ENCODE measurements at regions not wholly inside any gene's neighbourhood (a gene's known extent, or its start where the extent isn't known, plus 50 kb on each side); places are given as distances from the start of the nearest gene placed in this dataset.
A peak's percentile ranks its signal among the peaks of the same experiment; 100 is the strongest.

DNA sequence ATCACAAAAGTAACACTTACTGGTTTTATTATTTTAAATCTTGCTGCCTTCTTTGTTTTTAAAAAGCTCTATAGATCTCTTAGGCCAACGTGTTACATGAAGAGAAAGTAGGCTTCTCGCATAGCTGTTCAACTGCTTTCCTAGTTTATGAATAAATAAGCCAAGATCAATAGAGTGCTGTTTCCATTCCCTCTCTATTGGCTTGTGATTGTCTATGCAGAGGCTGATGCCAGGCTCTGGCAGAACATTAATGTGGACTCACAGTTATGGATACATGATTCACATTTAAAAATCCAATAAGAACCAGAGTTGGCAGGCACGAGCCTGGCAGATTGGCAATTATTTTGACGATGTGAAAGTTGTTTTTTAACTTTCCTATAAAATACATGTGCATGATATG, 137.5 kb downstream of the GNAT3 start:
- FAIRE-seq: no peak
- Mint-ChIP-seq H3K4me1 (ENCODE audit: low read depth, unreplicated experiment) (peaks cover 18% of the 10 kb centered on the region), H3K27me3 (ENCODE audit: low read depth, unreplicated experiment) (no peaks in the 10 kb centered on the region), H3K4me3 (ENCODE audit: unreplicated experiment) (no peak overlapping the region), H3K36me3 (ENCODE audit: low read depth, unreplicated experiment) (no peaks in the 10 kb centered on the region), H3K27ac (ENCODE audit: unreplicated experiment) (no peak overlapping the region), H3K9me3 (ENCODE audit: unreplicated experiment) (no peaks in the 10 kb centered on the region)
- H4K20me1 ChIP-seq (ENCODE audit: insufficient read depth, low read length): no peaks in the 10 kb centered on the region
- no peaks in the 10 kb centered on the region for H3K9me3 ChIP-seq (ENCODE audit: insufficient read depth, low read depth, low read length)
- H3K4me1 ChIP-seq (ENCODE audit: insufficient read depth, low read length): peaks cover 9% of the 10 kb centered on the region
- H3K79me2 ChIP-seq (ENCODE audit: insufficient read depth, low read length): no peaks in the 10 kb centered on the region
- TF ChIP-seq, protein P1, sequence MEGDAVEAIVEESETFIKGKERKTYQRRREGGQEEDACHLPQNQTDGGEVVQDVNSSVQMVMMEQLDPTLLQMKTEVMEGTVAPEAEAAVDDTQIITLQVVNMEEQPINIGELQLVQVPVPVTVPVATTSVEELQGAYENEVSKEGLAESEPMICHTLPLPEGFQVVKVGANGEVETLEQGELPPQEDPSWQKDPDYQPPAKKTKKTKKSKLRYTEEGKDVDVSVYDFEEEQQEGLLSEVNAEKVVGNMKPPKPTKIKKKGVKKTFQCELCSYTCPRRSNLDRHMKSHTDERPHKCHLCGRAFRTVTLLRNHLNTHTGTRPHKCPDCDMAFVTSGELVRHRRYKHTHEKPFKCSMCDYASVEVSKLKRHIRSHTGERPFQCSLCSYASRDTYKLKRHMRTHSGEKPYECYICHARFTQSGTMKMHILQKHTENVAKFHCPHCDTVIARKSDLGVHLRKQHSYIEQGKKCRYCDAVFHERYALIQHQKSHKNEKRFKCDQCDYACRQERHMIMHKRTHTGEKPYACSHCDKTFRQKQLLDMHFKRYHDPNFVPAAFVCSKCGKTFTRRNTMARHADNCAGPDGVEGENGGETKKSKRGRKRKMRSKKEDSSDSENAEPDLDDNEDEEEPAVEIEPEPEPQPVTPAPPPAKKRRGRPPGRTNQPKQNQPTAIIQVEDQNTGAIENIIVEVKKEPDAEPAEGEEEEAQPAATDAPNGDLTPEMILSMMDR (IDR thresholded peaks at IDR 0.05; ENCODE audit: insufficient read depth, low read depth, low read length): no peak
- TF ChIP-seq EZH2 (IDR thresholded peaks at IDR 0.05; ENCODE audit: insufficient read depth, low read length): no peak
- DNase-seq (ENCODE audit: low read depth): no peak
- no peak overlapping the region for H3K4me3 ChIP-seq (ENCODE audit: insufficient read depth, low read depth, low read length)
- no peak overlapping the region for H3K27ac ChIP-seq (ENCODE audit: low read depth, low read length)
- H3K9ac ChIP-seq (ENCODE audit: low read length): no peak overlapping the region
- H3K36me3 ChIP-seq (ENCODE audit: insufficient read depth, low read length): no peaks in the 10 kb centered on the region
- no peak overlapping the region for H3K4me2 ChIP-seq (ENCODE audit: low read length)
- no peaks in the 10 kb centered on the region for H3K27me3 ChIP-seq (ENCODE audit: insufficient read depth, low read length)
- H2AFZ ChIP-seq (ENCODE audit: low read depth, low read length): no peak overlapping the region

DNA sequence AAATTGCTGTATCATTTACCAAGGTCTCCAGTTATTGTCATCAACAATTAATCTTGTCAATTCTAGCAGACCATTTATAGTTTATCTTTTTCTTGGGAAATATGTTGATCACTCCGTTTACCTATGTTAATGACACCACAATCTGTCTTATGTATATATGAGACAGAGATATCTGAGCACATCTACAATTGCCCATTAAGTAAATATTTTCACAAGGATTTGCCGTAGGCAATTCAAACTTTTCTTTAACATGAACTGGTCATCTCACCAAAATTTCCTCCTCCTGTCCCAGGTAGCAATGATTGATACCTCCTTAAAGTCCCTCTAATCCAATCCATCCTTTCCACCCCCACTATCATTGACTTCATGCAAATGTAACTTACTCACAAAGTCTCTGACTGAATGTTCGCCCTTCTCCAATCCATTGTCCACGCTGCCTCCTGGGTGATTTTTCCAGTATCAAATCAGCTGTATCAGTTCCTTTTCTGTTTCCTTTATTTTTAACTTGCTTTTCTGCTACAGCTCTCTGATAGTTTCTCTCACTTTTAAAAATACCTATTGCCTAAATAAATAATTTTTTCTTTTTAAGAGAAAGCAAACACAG, 138.3 kb downstream of the GNAT3 start:
- Histone ChIP-seq H2AFZ (ENCODE audit: low read depth, low read length) (no peak overlapping the region), H3K9me3 (ENCODE audit: insufficient read depth, low read depth, low read length) (no peaks in the 10 kb centered on the region), H3K4me1 (ENCODE audit: insufficient read depth, low read length) (peaks cover 2% of the 10 kb centered on the region), H3K27me3 (ENCODE audit: insufficient read depth, low read length) (no peaks in the 10 kb centered on the region), H3K79me2 (ENCODE audit: insufficient read depth, low read length) (no peaks in the 10 kb centered on the region), H3K4me2 (ENCODE audit: low read length) (no peak overlapping the region), H3K4me3 (ENCODE audit: insufficient read depth, low read depth, low read length) (no peak overlapping the region), H3K27ac (ENCODE audit: low read depth, low read length) (no peak overlapping the region), H3K36me3 (ENCODE audit: insufficient read depth, low read length) (no peaks in the 10 kb centered on the region), H4K20me1 (ENCODE audit: insufficient read depth, low read length) (no peaks in the 10 kb centered on the region), H3K9ac (ENCODE audit: low read length) (no peak overlapping the region)
- TF ChIP-seq, protein P1 (IDR thresholded peaks at IDR 0.05; ENCODE audit: insufficient read depth, low read depth, low read length): no peak
- no peak for TF ChIP-seq EZH2 (IDR thresholded peaks at IDR 0.05; ENCODE audit: insufficient read depth, low read length)
- FAIRE-seq (no peak), DNase-seq (ENCODE audit: low read depth) (no peak)
- H3K27ac Mint-ChIP-seq (ENCODE audit: unreplicated experiment): no peak overlapping the region
- no peaks in the 10 kb centered on the region for H3K9me3 Mint-ChIP-seq (ENCODE audit: unreplicated experiment)
- H3K4me3 Mint-ChIP-seq (ENCODE audit: unreplicated experiment): no peak overlapping the region
- no peaks in the 10 kb centered on the region for H3K36me3 Mint-ChIP-seq (ENCODE audit: low read depth, unreplicated experiment)
- H3K4me1 Mint-ChIP-seq (ENCODE audit: low read depth, unreplicated experiment): peaks cover 15% of the 10 kb centered on the region
- no peaks in the 10 kb centered on the region for H3K27me3 Mint-ChIP-seq (ENCODE audit: low read depth, unreplicated experiment)

DNA sequence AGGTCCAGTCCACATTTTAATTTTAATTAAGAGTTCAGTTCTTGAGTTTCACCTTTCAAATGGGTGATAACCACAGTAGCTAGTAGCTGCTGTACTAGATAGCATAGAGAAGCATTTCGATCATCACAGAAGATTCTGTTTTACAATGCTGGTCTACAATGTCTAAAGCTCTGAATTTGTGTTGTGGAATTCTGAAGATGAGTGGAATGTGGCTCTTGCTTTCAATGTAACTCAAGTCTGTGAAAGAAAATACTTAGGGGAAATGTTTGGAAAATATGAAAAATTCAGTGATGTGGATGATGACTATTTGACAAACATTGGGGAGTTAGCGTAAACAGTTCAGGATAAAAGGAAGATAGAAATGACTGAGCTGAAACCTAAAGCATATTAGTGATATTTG, 139.4 kb downstream of the GNAT3 start:
- Histone ChIP-seq H3K27me3 (ENCODE audit: insufficient read depth, low read length) (no peaks in the 10 kb centered on the region), H4K20me1 (ENCODE audit: insufficient read depth, low read length) (no peaks in the 10 kb centered on the region), H3K27ac (ENCODE audit: low read depth, low read length) (no peak overlapping the region), H3K79me2 (ENCODE audit: insufficient read depth, low read length) (no peaks in the 10 kb centered on the region), H3K4me3 (ENCODE audit: insufficient read depth, low read depth, low read length) (no peak overlapping the region), H3K9ac (ENCODE audit: low read length) (no peak overlapping the region), H3K36me3 (ENCODE audit: insufficient read depth, low read length) (no peaks in the 10 kb centered on the region), H3K9me3 (ENCODE audit: insufficient read depth, low read depth, low read length) (no peaks in the 10 kb centered on the region), H3K4me1 (ENCODE audit: insufficient read depth, low read length) (no peaks in the 10 kb centered on the region), H3K4me2 (ENCODE audit: low read length) (no peak overlapping the region), H2AFZ (ENCODE audit: low read depth, low read length) (no peak overlapping the region)
- Mint-ChIP-seq H3K27ac (ENCODE audit: unreplicated experiment) (peak overlapping the region; percentile 68), H3K27me3 (ENCODE audit: low read depth, unreplicated experiment) (no peaks in the 10 kb centered on the region), H3K4me1 (ENCODE audit: low read depth, unreplicated experiment) (peaks cover 15% of the 10 kb centered on the region), H3K9me3 (ENCODE audit: unreplicated experiment) (no peaks in the 10 kb centered on the region), H3K4me3 (ENCODE audit: unreplicated experiment) (no peak overlapping the region), H3K36me3 (ENCODE audit: low read depth, unreplicated experiment) (no peaks in the 10 kb centered on the region)
- FAIRE-seq (peak; percentile 94), DNase-seq (ENCODE audit: low read depth) (peak; percentile 68)
- TF ChIP-seq EZH2 (IDR thresholded peaks at IDR 0.05; ENCODE audit: insufficient read depth, low read length): no peak
- TF ChIP-seq, protein P1 (IDR thresholded peaks at IDR 0.05; ENCODE audit: insufficient read depth, low read depth, low read length): no peak

Measured in astrocyte (in vitro differentiated cells and primary cell).